Tibial artery (tissue), 4 donors: ENCODE measurements at regions not wholly inside any gene's neighbourhood (a gene's known extent, or its start where the extent isn't known, plus 50 kb on each side); places are given as distances from the start of the nearest gene placed in this dataset.

Experiments
- DNase-seq, 2 donors: peaks; one replicate each; pipeline ENCODE4 v3.0.0-alpha.2; 2019
- H3K27ac ChIP-seq, 2 donors: fragments of 200-600 bp; sonication (generic) in 1 of 2; 1 replicate in 1 of 2; 2 replicates in 1 of 2; pipeline ENCODE4 v1.5.1; 2018 to 2019; ENCODE audit warnings: mild to moderate bottlenecking in 1 of 2
- H3K27me3 ChIP-seq, 2 donors: fragments of 200-600 bp; sonication (generic) in 1 of 2; one replicate each; pipeline versions ENCODE4 v1.5.1 to v1.6.0; 2016 to 2019
- H3K36me3 ChIP-seq, 3 donors: fragments of 200-600 bp; sonication (generic) in 2 of 3; one replicate each; pipeline ENCODE4 v1.5.1; 2016 to 2019; ENCODE audit warnings: mild to moderate bottlenecking in 2 of 3
- H3K4me1 ChIP-seq, 4 donors: fragments of 200-600 bp; sonication (generic) in 2 of 4; 1 replicate in 3 of 4; 2 replicates in 1 of 4; pipeline ENCODE4 v1.5.1; 2016 to 2019
- H3K4me3 ChIP-seq, 2 donors: fragments of 200-600 bp; sonication (generic) in 1 of 2; 1 replicate in 1 of 2; 2 replicates in 1 of 2; pipeline ENCODE4 v1.5.1; 2018 to 2019; ENCODE audit warnings: mild to moderate bottlenecking in 2 of 2
- H3K9me3 ChIP-seq, 3 donors: fragments of 200-600 bp; sonication (generic) in 1 of 3; one replicate each; pipeline ENCODE4 v1.5.1; 2016 to 2019
- CTCF ChIP-seq, 2 experiments: fragments of 200-600 bp in 1 of 2; fragments of 450-650 bp in 1 of 2; IDR thresholded peaks; one replicate each; pipeline ENCODE4 v1.5.1; 2017 to 2019; ENCODE audit warnings: antibody characterized with exemption in 2 of 2, mild to moderate bottlenecking in 1 of 2, moderate library complexity in 1 of 2
- intact Hi-C: fragments of 100-400 bp; cut with DNase I; formaldehyde crosslinking; loops from one replicate; pipeline ENCODE4 v1.15.0; 2023; ENCODE audit warnings: low total_unique reads

- intact Hi-C loops = no loop called here
- TF ChIP-seq CTCF (IDR thresholded peaks at IDR 0.05) = no peak
- Histone ChIP-seq H3K4me3 (no peak overlapping the region), H3K27me3 (no peaks in the 10 kb centered on the region), H3K27ac (no peak overlapping the region), H3K4me1 (no peaks in the 10 kb centered on the region), H3K9me3 (no peaks in the 10 kb centered on the region), H3K36me3 (no peaks in the 10 kb centered on the region)
- no peak for DNase-seq
Observed at GRCh38 chr10:111515264-111515663, 438.4 kb downstream of the ADRA2A start.

GRCh38 chr10:111515706-111516105, 438.9 kb downstream of the ADRA2A start:
- no peak for DNase-seq
- no peak overlapping the region for H3K4me3 ChIP-seq
- TF ChIP-seq CTCF (IDR thresholded peaks at IDR 0.05) = no peak
- no peaks in the 10 kb centered on the region for H3K36me3 ChIP-seq
- no peak overlapping the region for H3K27ac ChIP-seq
- intact Hi-C loops = no loop called here
- no peaks in the 10 kb centered on the region for H3K9me3 ChIP-seq
- no peaks in the 10 kb centered on the region for H3K27me3 ChIP-seq
- H3K4me1 ChIP-seq = no peaks in the 10 kb centered on the region

GRCh38 chr10:111516144-111516543, 439.3 kb downstream of the ADRA2A start:
- intact Hi-C loops = no loop called here

GRCh38 chr10:111522141-111522540, 445.3 kb downstream of the ADRA2A start:
- Histone ChIP-seq H3K4me3 (no peak overlapping the region), H3K9me3 (no peaks in the 10 kb centered on the region), H3K27me3 (no peaks in the 10 kb centered on the region), H3K27ac (no peak overlapping the region), H3K4me1 (no peaks in the 10 kb centered on the region), H3K36me3 (no peaks in the 10 kb centered on the region)
- DNase-seq = no peak
- intact Hi-C loops = no loop called here
- TF ChIP-seq CTCF (IDR thresholded peaks at IDR 0.05) = no peak

More at GRCh38 chr10:111516144-111516543, 439.3 kb downstream of the ADRA2A start:
- H3K36me3 ChIP-seq = no peaks in the 10 kb centered on the region
- DNase-seq = no peak
- H3K27me3 ChIP-seq = no peaks in the 10 kb centered on the region
- no peak overlapping the region for H3K4me3 ChIP-seq
- no peak overlapping the region for H3K27ac ChIP-seq
- H3K9me3 ChIP-seq = no peaks in the 10 kb centered on the region
- no peak for TF ChIP-seq CTCF (IDR thresholded peaks at IDR 0.05)
- no peaks in the 10 kb centered on the region for H3K4me1 ChIP-seq

- H3K4me1 ChIP-seq = no peaks in the 10 kb centered on the region
- no peak for TF ChIP-seq CTCF (IDR thresholded peaks at IDR 0.05)
- no peaks in the 10 kb centered on the region for H3K9me3 ChIP-seq
- no peak overlapping the region for H3K4me3 ChIP-seq
- intact Hi-C loops = no loop called here
- no peaks in the 10 kb centered on the region for H3K36me3 ChIP-seq
- no peak for DNase-seq
- no peak overlapping the region for H3K27ac ChIP-seq
- no peaks in the 10 kb centered on the region for H3K27me3 ChIP-seq
Observed at GRCh38 chr10:111522551-111522950, 445.7 kb downstream of the ADRA2A start.

GRCh38 chr10:111523016-111523415, 446.2 kb downstream of the ADRA2A start:
- no peak for DNase-seq

More at GRCh38 chr10:111523016-111523415, 446.2 kb downstream of the ADRA2A start:
- no peaks in the 10 kb centered on the region for H3K9me3 ChIP-seq
- intact Hi-C loops = no loop called here
- no peak for TF ChIP-seq CTCF (IDR thresholded peaks at IDR 0.05)
- H3K4me3 ChIP-seq = no peak overlapping the region
- H3K4me1 ChIP-seq = no peaks in the 10 kb centered on the region
- no peaks in the 10 kb centered on the region for H3K27me3 ChIP-seq
- no peak overlapping the region for H3K27ac ChIP-seq
- H3K36me3 ChIP-seq = no peaks in the 10 kb centered on the region
